ENCODE measurements at regions not wholly inside any gene's neighbourhood (a gene's known extent, or its start where the extent isn't known, plus 50 kb on each side); places are given as distances from the start of the nearest gene placed in this dataset.
"Not testable (repeated sequence)": the region's sequence is repeated elsewhere in the genome, so short reads cannot be mapped to it uniquely, and the experiment has no call there.

DNA sequence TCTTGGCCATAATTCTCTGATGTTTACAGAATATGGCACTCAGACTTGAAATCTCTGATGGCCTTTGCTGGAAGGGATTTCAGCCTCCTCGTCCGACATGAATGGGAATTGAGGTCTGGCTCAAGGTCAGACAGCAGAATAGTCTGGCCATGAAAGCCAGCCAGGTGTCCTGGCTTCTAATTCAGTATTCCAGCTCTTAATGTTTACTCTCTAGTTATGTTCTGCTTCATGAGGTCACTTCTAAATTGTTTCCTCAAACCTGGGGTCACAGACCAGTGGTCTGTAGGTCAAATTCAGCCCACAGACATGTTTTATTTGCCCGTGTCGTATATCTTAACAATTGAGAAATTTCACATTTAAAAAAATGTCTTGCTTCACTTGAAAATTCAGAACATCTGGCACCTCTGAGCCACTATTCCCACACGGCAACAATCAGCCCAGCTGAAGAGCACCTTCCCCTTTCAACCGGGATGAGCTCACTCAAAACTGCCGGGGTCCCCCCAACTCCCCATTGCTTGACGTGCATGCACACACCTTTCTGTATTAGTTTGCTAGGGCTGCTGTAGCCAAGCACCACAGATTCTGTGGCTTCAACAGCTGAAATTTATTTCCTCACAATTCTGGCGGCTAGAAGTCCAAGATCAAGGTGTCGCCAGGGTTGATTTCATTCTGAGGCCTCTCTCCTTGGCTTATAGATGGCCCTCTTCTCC, 243.5 kb downstream of the ENC1 start:
- no peak for DNase-seq

GRCh38 chr5:74394916-74395880, 245.3 kb downstream of the ENC1 start:
- no peak for DNase-seq

GRCh38 chr5:74394528-74394915, 246.0 kb downstream of the ENC1 start:
- DNase-seq, result no peak

GRCh38 chr5:74393943-74394342, 246.6 kb downstream of the ENC1 start:
- DNase-seq, result no peak

DNA sequence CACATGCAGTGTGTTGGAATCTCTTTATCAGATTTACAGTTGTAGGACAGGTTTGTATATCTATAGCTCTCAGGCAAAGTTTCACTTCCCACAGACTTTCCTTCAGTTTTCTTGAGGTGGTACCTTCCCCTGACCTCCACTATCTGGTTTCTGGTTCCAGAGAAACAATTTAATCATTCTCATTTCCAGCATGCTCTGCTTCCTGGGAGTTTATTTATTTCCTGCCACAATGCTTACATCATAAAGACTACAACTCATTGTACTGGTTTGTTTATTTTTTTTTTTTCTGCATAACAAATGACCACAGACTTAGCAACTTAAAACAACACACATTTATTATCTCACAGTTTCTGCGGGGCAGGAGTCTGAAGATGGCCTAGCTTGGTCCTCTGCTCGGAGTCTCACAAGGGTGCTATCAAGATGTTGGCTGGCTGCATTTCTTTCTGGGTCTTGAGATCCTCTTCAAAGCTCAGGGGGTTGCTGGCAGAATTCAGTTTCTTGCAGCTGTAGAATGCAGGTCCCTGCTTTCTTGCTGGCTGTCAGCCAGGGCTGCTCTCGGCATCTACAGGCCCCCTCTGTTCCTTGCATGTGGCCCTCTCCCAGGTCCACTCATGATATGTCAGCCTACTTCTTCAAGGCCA, 247.7 kb downstream of the ENC1 start:
- no peak for DNase-seq

DNA sequence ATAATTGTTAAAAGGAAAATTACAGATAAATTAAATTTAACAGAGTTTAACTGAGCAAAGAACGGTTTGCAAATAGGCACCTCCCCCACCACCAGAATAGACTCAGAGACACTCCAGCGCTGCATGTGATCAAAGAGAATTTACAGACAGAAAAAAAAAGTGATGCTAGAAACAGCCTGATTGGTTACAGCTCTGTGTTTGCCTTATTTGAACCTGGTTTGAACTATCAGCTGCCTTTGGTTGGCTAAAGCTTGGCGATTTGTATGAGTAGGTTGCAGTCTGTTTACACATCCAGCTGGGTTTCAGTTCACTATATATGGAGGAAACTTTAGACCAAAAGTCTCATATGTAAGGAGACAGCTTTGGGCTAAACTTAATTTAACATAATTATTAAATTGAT, 249.1 kb downstream of the ENC1 start:
- DNase-seq, result no peak

DNA sequence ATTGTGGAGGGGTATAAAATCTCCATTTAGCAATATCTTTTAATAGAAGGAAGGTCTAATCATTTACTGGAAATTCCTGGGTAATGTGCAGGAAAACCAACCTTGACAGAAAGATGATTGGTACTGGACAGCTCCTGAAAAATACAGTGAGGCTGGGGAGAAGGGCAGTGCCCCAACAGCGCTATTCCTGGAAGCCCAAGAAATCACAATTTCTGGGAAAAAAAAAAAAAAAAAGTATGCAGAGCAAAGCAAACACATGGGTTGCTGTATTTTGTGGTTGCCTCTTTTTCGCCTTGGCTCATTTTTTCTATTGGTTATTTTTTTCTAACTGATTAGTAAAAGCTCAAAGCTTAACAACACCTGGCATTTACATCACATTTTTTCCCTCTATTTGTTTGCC, 249.7 kb downstream of the ENC1 start:
- DNase-seq, result no peak

DNA sequence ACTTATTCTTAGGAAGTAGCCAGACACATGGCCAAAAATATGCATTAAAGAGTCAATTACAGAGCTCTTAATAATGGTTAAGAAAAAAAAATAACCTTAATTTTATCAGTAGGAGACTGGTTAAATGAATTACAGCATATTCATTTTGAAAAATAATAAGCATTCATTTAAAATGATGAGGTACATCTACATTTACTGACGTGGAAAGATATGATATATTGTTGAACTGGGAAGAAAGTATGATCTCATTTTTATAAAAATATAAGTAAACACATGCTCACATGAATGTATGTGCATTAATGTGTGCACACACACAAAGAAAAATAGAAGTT, 250.3 kb downstream of the ENC1 start:
- DNase-seq, result no peak

DNA sequence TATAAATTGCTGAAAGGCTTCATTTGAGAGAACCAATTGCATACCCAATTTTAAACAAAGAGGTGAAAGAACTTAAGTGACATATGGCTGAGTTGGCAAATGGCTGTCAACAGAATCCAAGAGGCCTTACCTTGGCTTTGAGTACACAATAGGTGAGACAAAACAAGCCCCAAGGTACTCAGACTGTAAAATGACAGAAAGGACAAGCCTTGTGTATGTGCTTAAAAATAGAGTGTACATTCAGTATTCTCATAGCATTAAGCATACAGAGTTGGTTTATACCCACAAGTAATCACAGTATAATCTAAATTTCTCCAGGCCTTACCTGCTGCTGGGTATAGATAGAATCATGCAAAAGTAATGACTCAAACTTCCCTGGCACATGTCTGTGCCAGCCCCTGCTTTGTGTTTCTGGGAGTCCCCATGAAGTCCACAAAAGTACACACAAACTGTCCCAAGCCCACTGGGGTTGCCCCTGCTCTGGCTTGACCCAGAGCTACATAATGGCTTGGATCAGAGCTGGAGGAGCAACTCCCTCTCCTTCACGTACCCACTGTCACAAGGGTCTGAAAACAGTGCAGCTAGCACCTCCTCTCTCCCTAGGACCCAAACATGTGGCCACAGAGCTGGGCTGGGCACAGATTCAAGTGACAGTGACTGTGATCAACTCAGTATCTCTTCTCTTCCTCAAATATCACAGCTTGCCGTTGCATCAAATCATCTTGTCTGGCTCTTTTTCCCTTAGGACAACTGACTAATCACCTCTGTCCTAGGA, 250.8 kb downstream of the ENC1 start:
- no peak for DNase-seq

DNA sequence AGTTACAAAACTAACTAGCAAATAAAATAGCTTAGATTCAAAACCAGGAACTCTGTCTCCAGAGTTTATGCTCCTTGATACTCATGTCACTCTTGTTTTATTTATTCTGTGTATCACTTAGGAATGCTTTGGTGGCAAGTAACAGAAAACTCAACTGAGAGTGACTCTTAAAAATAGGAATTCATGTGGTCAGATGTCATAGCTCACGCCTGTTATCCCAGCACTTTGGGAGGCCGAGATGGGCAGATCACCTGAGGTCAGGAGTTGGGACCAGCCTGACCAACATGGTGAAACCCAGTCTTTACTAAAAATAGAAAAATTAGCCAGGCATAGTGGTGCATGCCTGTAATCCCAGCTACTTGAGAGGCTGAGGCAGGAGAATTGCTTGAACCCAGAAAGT, 252.1 kb downstream of the ENC1 start:
- DNase-seq, result not testable (repeated sequence)

DNA sequence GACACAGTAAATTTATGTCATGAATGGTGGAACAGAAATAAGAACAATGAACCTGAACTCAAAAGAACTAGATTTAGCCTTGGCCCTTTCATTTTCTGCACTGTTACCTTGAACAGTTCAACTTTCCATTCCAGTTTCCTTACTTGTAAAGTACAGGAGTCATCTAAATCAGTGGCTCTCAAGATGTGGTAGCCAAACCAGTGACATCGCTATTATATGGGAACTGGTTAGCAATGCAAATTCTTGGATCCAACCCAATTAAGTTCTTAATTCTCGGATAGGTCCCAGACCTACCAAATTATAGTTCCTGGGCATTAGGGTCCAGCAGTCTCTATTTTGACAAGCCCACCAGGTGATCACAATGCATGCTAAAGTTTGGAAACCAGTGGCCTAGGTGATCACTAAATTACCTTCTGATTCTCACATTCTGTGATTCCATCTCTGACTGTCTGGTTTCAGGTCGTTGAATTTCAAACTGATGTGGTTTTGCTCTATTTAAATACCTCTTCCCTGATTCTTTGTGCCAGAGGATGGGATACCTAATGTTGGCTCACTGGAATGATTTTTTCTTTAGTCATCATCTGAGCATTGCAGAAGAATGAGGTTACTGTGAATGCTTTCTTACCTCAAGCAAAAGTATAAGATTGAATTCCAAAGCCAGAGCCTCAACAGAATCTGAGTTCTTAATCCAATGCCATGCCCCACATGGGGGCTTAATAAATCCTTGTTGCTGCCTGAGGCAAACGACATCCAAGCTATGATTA, 253.8 kb downstream of the ENC1 start:
- no peak for DNase-seq

DNA sequence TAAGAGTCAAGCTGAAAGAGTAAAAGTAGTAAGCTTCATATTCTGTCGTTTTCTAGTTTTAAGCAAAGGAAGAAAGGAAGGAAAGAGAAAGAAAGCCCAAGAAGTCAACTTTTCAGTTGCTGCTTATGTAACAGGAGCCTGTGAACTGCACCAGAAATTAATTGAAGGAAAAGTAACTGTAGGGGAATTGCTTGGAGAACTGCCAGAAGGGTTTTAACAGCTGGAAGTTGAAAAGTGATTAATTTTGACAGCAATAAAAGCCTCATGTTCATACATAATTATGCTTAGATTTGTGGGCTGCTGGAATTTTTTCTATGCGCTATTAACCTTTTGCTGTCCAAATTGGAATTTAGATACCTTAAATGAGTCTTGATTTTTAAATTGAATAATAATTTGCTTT, 255.7 kb downstream of the ENC1 start:
- DNase-seq, result no peak

DNA sequence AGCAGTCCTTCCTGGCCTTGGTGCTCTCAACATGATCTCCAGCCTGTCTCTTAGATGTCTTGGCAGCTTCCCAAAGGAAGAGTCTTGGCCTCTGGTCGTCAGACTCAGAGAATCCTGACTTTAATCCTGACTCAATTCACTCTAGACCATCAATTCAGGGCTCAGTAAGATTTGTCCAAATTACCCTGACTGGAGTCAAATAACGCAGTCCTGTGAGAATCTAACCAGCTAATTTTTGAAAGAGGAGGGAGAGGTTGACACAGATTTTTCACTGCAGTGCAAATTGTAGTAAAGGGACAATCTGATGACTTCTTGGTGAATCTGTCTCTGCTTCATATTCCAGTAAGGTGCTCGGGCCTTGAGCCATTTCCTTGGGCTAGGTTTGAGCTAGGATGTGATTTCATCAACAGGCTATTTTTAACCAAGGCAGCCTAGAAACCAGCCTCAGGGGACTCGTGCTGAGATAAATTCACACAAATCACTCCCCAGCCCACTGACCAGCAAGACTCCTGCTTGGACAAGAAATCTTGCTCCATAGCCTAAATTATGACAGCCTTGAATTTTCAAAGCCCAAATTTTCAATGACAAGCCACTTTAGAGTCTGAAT, 257.4 kb downstream of the ENC1 start:
- DNase-seq, result no peak

- DNase-seq, result no peak
Measured at GRCh38 chr5:74382123-74382855, 258.2 kb downstream of the ENC1 start.

GRCh38 chr5:74380193-74380592, 260.3 kb downstream of the ENC1 start:
- DNase-seq, result no peak

DNA sequence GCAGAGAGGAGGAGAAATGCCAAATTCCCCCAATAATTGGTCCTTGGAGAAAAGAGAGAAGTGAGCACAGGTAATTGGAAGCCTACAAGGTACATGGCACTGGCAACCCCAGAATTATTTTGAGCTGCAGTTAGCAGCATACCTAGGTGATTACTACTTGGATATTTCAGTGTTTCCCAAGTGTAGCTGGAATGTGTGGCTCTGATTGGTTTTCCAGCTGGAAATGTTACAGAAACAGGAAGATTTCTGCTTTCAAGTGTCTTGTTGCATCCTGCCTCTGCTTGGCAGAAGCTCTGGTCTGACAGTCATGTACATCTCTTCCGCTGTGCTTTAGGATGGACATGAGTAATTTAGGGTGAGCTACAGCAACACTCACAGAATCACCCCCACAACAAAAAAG, 262.1 kb downstream of the ENC1 start:
- no peak for DNase-seq

- DNase-seq, result no peak
Measured at GRCh38 chr5:74376187-74376586, 264.3 kb downstream of the ENC1 start.

DNA sequence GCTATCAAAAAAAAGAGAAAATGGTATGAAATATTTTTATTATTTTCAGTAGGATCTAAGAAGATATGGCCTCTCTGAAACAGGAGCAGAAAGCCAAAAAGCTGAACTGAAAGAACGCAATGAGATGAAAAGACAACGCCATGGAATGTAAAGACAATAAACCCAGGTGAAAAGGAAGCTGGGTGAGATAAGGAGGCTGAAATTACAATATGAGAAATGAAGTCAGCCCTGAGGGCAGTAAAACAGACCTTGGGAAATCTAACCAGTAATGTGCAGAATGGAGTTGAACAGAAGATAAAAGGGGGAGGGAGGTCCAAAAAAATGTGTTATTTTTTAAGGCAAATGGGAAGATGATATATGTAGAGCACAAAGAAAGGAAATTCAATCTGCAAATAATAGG, 265.3 kb downstream of the ENC1 start:
- no peak for DNase-seq

DNA sequence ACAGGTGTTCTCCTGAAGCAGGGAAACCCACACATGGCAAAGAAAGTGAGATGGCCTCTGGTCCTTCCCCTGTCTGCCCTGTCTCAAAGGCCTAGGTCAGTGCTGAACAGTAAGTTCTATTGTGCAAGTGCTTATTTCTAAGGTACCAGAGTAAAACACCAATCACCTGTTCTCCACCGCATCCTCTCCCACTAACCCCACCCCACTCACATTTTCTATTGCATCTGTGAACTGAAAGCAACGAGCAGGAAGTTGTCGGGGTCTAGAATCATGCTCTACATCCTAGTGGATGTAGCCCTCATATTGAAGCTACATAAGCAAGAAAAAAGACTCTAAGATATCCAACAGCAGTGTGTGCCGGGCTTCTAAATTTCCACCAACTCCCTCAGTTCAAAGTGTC, 265.9 kb downstream of the ENC1 start:
- no peak for DNase-seq

DNA sequence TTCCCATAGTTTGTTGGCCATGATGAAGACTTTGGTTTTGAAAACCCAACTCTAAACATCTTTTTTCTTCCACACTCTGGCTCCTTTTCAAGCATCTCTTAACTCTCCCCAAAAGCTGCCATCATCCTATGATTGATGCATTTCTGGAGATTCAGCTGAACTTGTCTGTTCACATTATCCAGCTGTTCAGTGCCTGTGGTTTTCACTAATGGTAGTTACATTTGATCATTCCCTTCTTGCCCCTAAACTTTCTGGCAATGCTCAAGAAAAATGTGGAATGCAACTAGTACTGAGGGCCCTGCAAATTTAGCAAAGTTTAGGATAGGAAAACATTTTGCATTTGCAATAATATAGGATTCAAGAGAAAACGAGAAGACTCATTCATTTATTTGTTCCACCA, 267.5 kb downstream of the ENC1 start:
- no peak for DNase-seq

DNA sequence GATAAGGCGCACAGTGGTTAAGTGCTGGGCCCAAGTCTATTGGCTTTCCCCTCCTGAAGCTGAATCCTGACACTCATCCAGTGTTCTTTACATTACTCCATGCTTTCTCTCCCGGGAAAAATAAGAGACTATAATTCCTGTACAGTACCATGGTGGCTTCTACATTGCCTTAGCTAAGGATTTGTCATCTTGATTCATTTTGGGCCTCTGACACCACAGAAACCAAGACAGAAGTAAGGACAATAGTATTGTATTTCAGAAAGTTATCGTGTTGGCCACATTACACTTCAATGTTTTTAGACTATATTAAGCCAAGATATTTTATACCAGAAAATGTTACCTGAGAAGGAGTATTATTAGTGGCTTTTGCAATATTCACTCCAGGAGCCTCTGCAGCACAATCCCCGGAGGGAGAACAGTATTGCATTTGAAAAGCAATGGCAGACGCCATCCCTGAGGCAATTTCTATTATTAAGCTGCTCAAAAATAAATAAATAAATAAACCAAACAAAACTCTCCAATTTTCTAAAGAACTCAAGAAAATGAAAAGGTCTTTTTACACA, 267.9 kb downstream of the ENC1 start:
- no peak for DNase-seq

Measured in activated effector memory CD4-positive, alpha-beta T cell treated with Interleukin-2 at 50 U/mL for 16 hours (primary cell).